ENCODE measurements at regions not wholly inside any gene's neighbourhood (a gene's known extent, or its start where the extent isn't known, plus 50 kb on each side); places are given as distances from the start of the nearest gene placed in this dataset.
"Not testable (repeated sequence)": the region's sequence is repeated elsewhere in the genome, so short reads cannot be mapped to it uniquely, and the experiment has no call there.

DNA sequence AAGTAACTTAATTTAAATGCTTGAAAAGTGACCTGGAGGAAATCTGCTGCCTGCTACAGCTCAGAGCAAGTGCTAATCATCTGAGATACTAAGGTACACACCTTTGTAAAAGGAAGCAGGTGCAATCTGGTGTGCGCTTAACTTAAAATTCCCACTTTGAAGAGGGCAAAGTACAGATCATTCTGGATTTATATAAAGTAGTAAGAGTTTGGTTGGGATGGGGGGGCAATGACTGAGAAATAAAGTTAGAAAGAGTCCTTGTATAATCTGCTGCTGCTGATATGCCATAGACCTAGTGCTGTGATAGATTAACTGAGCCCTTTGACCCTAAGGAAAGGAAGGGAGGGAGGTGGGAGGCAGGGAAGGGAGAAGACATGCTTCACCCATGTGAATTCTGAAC lies 141.0 kb downstream of the MTNR1A start:
- no peak for DNase-seq (ENCODE audit: low read depth)
- TF ChIP-seq CTCF (conservative IDR thresholded peaks at IDR 0.05; ENCODE audit: low read depth, low read length) = no peak
- no peak overlapping the region for H3K4me3 ChIP-seq (ENCODE audit: low read depth, low read length)

- no peak for TF ChIP-seq CTCF (conservative IDR thresholded peaks at IDR 0.05; ENCODE audit: low read depth, low read length)
- no peak for DNase-seq (ENCODE audit: low read depth)
- H3K4me3 ChIP-seq (ENCODE audit: low read depth, low read length) = no peak overlapping the region
Observed at GRCh38 chr4:186405957-186406356, 140.0 kb downstream of the F11 start.

- no peak for DNase-seq (ENCODE audit: low read depth)
- H3K4me3 ChIP-seq (ENCODE audit: low read depth, low read length) = no peak overlapping the region
- no peak for TF ChIP-seq CTCF (conservative IDR thresholded peaks at IDR 0.05; ENCODE audit: low read depth, low read length)
Observed at GRCh38 chr4:186404562-186405134, 138.7 kb downstream of the F11 start.

- no peak for TF ChIP-seq CTCF (conservative IDR thresholded peaks at IDR 0.05; ENCODE audit: low read depth, low read length)
- no peak overlapping the region for H3K4me3 ChIP-seq (ENCODE audit: low read depth, low read length)
- DNase-seq (ENCODE audit: low read depth) = peak; percentile 31
Observed at GRCh38 chr4:186400676-186401075, 134.7 kb downstream of the F11 start.

DNA sequence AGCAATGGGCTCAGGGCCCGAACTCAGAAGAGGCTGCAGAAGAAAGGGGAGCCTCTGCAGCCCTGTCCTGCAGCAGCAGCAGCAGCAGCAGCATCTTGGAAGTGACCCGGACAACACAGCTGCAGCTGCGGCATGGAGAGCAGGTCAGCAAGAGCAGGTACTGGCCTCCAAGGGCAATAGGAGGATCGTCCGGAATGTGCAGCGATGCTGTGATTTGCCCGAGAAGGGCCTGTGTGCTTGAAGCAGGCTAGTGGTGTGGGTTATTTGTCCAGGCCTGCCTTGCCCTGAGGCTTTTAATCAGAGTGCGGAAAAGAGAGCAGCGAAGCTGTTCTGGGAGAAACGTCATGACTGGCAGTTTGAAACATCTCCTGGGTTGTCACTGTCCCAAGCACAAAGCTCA lies 126.0 kb downstream of the F11 start:
- TF ChIP-seq CTCF (conservative IDR thresholded peaks at IDR 0.05; ENCODE audit: low read depth, low read length) = no peak
- no peak for DNase-seq (ENCODE audit: low read depth)
- H3K4me3 ChIP-seq (ENCODE audit: low read depth, low read length) = no peak overlapping the region

DNA sequence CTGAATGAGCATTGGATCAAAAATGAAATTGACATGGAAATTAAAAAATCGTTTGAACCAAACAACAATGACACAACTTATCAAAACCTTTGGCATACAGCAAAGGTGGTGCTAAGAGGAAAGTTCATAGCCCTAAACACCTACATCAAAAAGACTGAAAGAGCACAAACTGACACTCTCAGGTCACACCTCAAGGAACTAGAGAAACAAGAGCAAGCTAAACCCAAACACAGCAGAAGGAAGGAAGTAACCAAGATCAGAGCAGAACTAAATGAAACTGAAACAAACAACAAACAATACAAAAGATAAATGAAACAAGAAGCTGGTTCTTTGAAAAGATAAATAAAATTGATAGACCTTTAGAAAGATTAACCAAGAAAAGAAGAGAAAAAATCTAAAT lies 118.3 kb downstream of the F11 start:
- DNase-seq (ENCODE audit: low read depth); H3K4me3 ChIP-seq (ENCODE audit: low read depth, low read length): not testable (repeated sequence)

DNA sequence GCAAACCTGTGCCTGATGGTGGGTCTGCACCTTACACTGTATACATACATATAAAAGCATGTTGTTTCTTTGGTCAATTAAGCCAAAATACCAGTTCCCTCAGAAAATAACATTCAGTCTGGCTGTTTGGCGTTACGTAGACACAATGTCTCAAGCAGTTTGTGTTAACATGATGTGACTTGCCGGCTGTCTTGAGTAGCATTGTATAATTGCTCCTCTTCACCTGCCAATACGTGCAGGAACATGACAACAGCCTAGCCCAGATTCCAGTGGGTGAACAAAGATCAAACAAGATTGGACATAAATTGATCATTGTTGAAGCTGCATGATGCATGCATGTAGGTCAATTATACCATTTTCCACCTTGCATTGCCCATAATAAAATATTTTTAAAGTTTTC lies 102.3 kb downstream of the F11 start:
- TF ChIP-seq CTCF (conservative IDR thresholded peaks at IDR 0.05; ENCODE audit: low read depth, low read length) = no peak
- no peak overlapping the region for H3K4me3 ChIP-seq (ENCODE audit: low read depth, low read length)
- no peak for DNase-seq (ENCODE audit: low read depth)

Data from choroid plexus epithelial cell (primary cell).